Endodermal cell (in vitro differentiated cells): ENCODE measurements at regions not wholly inside any gene's neighbourhood (a gene's known extent, or its start where the extent isn't known, plus 50 kb on each side); places are given as distances from the start of the nearest gene placed in this dataset.

ENCODE experiments used
- DNase-seq: peaks from one replicate; pipeline ENCODE4 v3.0.0-alpha.2; 2017
- H3K27ac ChIP-seq: 2 replicates; pipeline ENCODE4 v1.5.1; 2013; ENCODE audit warnings: mild to moderate bottlenecking, low read depth, low read length, moderate library complexity
- H3K27me3 ChIP-seq: 2 replicates; pipeline ENCODE4 v1.6.1; 2013; ENCODE audit warnings: mild to moderate bottlenecking, low read length, moderate library complexity; ENCODE audit not compliant: insufficient read depth, control insufficient read depth, poor library complexity, severe bottlenecking
- H3K36me3 ChIP-seq: 2 replicates; pipeline ENCODE4 v1.7.0; 2013; ENCODE audit warnings: mild to moderate bottlenecking, low read length, moderate library complexity; ENCODE audit not compliant: control insufficient read depth, insufficient read depth
- H3K4me1 ChIP-seq: one replicate; pipeline ENCODE4 v1.7.0; 2013; ENCODE audit warnings: low read length; ENCODE audit not compliant: control insufficient read depth, insufficient read depth
- H3K4me3 ChIP-seq: 2 replicates; pipeline ENCODE4 v1.5.1; 2013; ENCODE audit warnings: mild to moderate bottlenecking, low read length, moderate library complexity
- H3K9ac ChIP-seq: 2 replicates; pipeline ENCODE4 v1.6.1; 2013; ENCODE audit warnings: mild to moderate bottlenecking, low read length, moderate library complexity; ENCODE audit not compliant: poor library complexity, severe bottlenecking; ENCODE audit errors: extremely low read depth
- H3K9me3 ChIP-seq: 2 replicates; pipeline ENCODE4 v1.6.1; 2013; ENCODE audit warnings: mild to moderate bottlenecking, low read length, moderate library complexity; ENCODE audit not compliant: control insufficient read depth
- H3K27ac Mint-ChIP-seq: 2 replicates; pipeline ENCODE4 v1.8.0; 2020; ENCODE audit warnings: mixed read lengths
- H3K27me3 Mint-ChIP-seq: 2 replicates; pipeline ENCODE4 v1.8.0; 2021; ENCODE audit warnings: mild to moderate bottlenecking, mixed read lengths; ENCODE audit not compliant: insufficient read depth
- H3K36me3 Mint-ChIP-seq: 2 replicates; pipeline ENCODE4 v1.8.0; 2020; ENCODE audit warnings: low read depth, mixed read lengths
- H3K4me1 Mint-ChIP-seq: 2 replicates; pipeline ENCODE4 v1.8.0; 2020; ENCODE audit warnings: mixed read lengths
- H3K4me3 Mint-ChIP-seq: 2 replicates; pipeline ENCODE4 v1.8.0; 2020; ENCODE audit warnings: mild to moderate bottlenecking, moderate library complexity, mixed read lengths
- H3K9me3 Mint-ChIP-seq: 2 replicates; pipeline ENCODE4 v1.8.0; 2020; ENCODE audit warnings: mild to moderate bottlenecking, mixed read lengths
- WGBS, 2 experiments: methylation state at CpG; one replicate each; pipeline versions ENCODE4 v1.1.5 to v1.1.7; 2013; ENCODE audit warnings: missing lambda C conversion rate in 2 of 2, mixed read lengths in 1 of 2; ENCODE audit not compliant: insufficient coverage in 1 of 2, insufficient read length in 1 of 2; 5-methylcytosine and 5-hydroxymethylcytosine counted together
- TF ChIP-seq, protein P1 (sequence below): fragments of 200-600 bp; sonication (generic); conservative IDR thresholded peaks from 2 replicates; pipeline ENCODE4 v1.5.0; 2021; ENCODE audit warnings: antibody characterized with exemption, mild to moderate bottlenecking

DNA sequence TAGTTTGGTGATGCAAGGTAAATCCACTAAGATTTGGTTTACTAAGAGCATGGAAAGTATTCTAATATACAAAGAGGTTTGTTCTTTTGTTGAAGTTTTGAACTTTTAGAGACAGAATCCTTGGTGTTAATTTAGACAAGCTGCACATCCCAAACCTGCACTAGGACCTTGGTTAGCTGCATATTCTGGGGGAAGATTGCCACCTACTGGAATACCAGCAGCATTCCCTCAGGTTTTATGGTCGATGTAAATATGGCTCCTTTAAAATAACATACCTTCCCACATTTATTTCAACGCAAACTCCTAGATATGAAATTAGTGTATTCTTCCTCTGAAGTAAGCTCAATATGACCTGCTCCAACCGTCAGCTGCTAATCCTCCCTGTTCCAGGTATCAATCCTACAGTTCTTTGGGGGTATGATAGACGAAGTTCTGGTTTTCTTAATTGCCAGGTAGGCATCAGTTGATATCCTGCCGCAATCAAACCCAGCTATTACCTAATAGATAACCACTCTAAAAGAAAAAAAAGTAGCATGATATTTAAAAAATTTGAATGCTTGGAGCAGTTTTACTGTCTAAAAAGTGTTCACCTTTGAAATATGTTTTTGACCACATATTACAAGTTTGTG, 624.1 kb downstream of the ISL1 start:
- H3K4me3 ChIP-seq: no peak overlapping the region
- peak; percentile 52 for DNase-seq
- no peaks in the 10 kb centered on the region for H3K9me3 ChIP-seq
- no peak overlapping the region for H3K27ac ChIP-seq
- no peaks in the 10 kb centered on the region for H3K36me3 Mint-ChIP-seq
- no peak overlapping the region for H3K4me3 Mint-ChIP-seq
- H3K27me3 ChIP-seq: no peaks in the 10 kb centered on the region
- H3K27me3 Mint-ChIP-seq: no peaks in the 10 kb centered on the region
- 29% methylated on average over 4 of the region's 5 CpGs; no CpG with 5 or more reads in 1 of the 2 experiments for WGBS, 2 experiments
- no peaks in the 10 kb centered on the region for H3K4me1 Mint-ChIP-seq
- H3K9ac ChIP-seq: no peak overlapping the region
- TF ChIP-seq, protein P1, sequence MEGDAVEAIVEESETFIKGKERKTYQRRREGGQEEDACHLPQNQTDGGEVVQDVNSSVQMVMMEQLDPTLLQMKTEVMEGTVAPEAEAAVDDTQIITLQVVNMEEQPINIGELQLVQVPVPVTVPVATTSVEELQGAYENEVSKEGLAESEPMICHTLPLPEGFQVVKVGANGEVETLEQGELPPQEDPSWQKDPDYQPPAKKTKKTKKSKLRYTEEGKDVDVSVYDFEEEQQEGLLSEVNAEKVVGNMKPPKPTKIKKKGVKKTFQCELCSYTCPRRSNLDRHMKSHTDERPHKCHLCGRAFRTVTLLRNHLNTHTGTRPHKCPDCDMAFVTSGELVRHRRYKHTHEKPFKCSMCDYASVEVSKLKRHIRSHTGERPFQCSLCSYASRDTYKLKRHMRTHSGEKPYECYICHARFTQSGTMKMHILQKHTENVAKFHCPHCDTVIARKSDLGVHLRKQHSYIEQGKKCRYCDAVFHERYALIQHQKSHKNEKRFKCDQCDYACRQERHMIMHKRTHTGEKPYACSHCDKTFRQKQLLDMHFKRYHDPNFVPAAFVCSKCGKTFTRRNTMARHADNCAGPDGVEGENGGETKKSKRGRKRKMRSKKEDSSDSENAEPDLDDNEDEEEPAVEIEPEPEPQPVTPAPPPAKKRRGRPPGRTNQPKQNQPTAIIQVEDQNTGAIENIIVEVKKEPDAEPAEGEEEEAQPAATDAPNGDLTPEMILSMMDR: peak; percentile 93
- no peaks in the 10 kb centered on the region for H3K4me1 ChIP-seq
- H3K9me3 Mint-ChIP-seq: no peaks in the 10 kb centered on the region
- no peak overlapping the region for H3K27ac Mint-ChIP-seq
- H3K36me3 ChIP-seq: no peaks in the 10 kb centered on the region

DNA sequence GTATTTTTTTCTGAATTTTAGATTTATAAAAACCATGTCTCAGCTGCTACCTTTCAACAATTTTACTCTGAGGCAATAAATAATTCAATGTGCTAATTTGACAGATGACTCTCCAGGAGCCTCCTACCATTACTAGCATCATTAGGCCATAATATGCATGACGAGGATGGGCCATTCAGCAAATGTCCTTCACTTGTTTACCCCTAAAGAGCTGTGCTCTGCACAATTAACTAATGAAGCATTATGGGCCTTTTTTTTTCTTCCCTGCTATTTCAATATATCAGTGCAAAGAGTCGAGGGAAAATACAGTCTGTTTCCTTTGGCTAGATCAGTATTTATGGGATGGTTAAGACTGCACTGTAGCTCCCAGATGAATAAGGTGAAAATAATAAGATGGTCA, 627.2 kb downstream of the ISL1 start:
- Histone ChIP-seq H3K27ac (no peak overlapping the region), H3K36me3 (no peaks in the 10 kb centered on the region), H3K9me3 (no peaks in the 10 kb centered on the region), H3K27me3 (no peaks in the 10 kb centered on the region), H3K4me1 (no peaks in the 10 kb centered on the region), H3K9ac (no peak overlapping the region), H3K4me3 (no peak overlapping the region)
- TF ChIP-seq, protein P1: no peak
- no peak overlapping the region for H3K4me3 Mint-ChIP-seq
- DNase-seq: no peak
- peaks cover 11% of the 10 kb centered on the region for H3K4me1 Mint-ChIP-seq
- no peaks in the 10 kb centered on the region for H3K9me3 Mint-ChIP-seq
- no peak overlapping the region for H3K27ac Mint-ChIP-seq
- WGBS, 2 experiments: 70 to 84% methylated on average over 1 to 2 of the region's 2 CpGs
- H3K36me3 Mint-ChIP-seq: no peaks in the 10 kb centered on the region
- no peaks in the 10 kb centered on the region for H3K27me3 Mint-ChIP-seq

DNA sequence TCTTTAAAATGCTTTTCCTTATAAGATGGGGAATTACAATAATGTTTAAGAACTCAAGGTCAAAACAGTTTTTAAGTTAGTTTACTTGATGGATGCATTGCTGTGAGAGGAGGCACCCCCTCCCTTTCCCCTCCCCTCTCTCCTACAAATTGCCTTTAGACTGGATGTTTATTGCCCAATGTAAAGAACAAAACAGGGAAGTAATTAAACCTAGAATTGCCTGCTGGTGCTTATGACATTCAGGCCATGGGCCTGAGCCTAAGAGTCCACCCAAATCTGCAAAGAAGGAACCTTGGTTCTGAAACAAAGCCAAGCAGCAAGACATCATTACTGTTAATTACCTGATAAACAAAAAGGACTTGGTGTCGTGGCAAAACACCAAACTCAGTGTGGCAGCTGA, 630.3 kb downstream of the ISL1 start:
- H3K9me3 ChIP-seq: no peaks in the 10 kb centered on the region
- 42 to 60% methylated on average over 1 of the region's 1 CpG for WGBS, 2 experiments
- Mint-ChIP-seq H3K4me3 (no peak overlapping the region), H3K36me3 (no peaks in the 10 kb centered on the region), H3K27me3 (no peaks in the 10 kb centered on the region), H3K9me3 (no peaks in the 10 kb centered on the region), H3K4me1 (peaks cover 11% of the 10 kb centered on the region), H3K27ac (no peak overlapping the region)
- no peaks in the 10 kb centered on the region for H3K4me1 ChIP-seq
- no peaks in the 10 kb centered on the region for H3K36me3 ChIP-seq
- H3K9ac ChIP-seq: no peak overlapping the region
- TF ChIP-seq, protein P1: no peak
- no peak overlapping the region for H3K27ac ChIP-seq
- peak; percentile 44 for DNase-seq
- no peak overlapping the region for H3K4me3 ChIP-seq
- no peaks in the 10 kb centered on the region for H3K27me3 ChIP-seq
